ENCODE measurements at regions not wholly inside any gene's neighbourhood (a gene's known extent, or its start where the extent isn't known, plus 50 kb on each side); places are given as distances from the start of the nearest gene placed in this dataset.

- no peaks in the 10 kb centered on the region for H3K36me3 ChIP-seq (ENCODE audit: low read depth, low read length)
- POLR2A ChIA-PET (ENCODE audit: unreplicated experiment), result no interaction called here
- no peak overlapping the region for H3K9ac ChIP-seq (ENCODE audit: low read length)
- no peaks in the 10 kb centered on the region for H3F3A ChIP-seq (ENCODE audit: low read length, unreplicated experiment)
- no TSS peak for BruUV-seq (replicated peaks)
- TF ChIP-seq CTCF (conservative IDR thresholded peaks at IDR 0.05; ENCODE audit: low read depth, low read length) (no peak), EZH2phosphoT487 (IDR thresholded peaks at IDR 0.05; ENCODE audit: borderline replicate concordance, low read length) (no peak), EZH2 (IDR thresholded peaks at IDR 0.05; ENCODE audit: low read length, unreplicated experiment) (no peak)
- H4K20me1 ChIP-seq (ENCODE audit: low read length), result no peaks in the 10 kb centered on the region
- intact Hi-C loops (cut with micrococcal nuclease), result no loop called here
- CTCF ChIA-PET, result no interaction called here
- no peak overlapping the region for H3K4me3 ChIP-seq (ENCODE audit: low read length)
- DNase-seq (no peak), ATAC-seq (no peak)
- H3K79me2 ChIP-seq (ENCODE audit: low read length), result no peaks in the 10 kb centered on the region
- H3K4me2 ChIP-seq (ENCODE audit: low read length), result no peak overlapping the region
- no peaks in the 10 kb centered on the region for H3K9me2 ChIP-seq (replicated peaks; ENCODE audit: low read length)
- H3K27ac ChIP-seq (ENCODE audit: low read length), result no peak overlapping the region
- H3K4me1 ChIP-seq (ENCODE audit: insufficient read depth, low read length), result no peaks in the 10 kb centered on the region
- H3K9me3 ChIP-seq (ENCODE audit: low read length), result no peaks in the 10 kb centered on the region
- 0 out of 2 replicates have a peak, but pooled peaks cover 3% of the 10 kb centered on the region for H3K27me3 ChIP-seq (ENCODE audit: low read length)
- H2AFZ ChIP-seq (ENCODE audit: low read length), result no peak overlapping the region
Measured at GRCh38 chr7:21304808-21305375, 123.0 kb upstream of the SP4 start.

- H3K36me3 ChIP-seq (ENCODE audit: low read depth, low read length), result no peaks in the 10 kb centered on the region
- no peaks in the 10 kb centered on the region for H3K9me3 ChIP-seq (ENCODE audit: low read length)
- H3K79me2 ChIP-seq (ENCODE audit: low read length), result no peaks in the 10 kb centered on the region
- H3K9me2 ChIP-seq (replicated peaks; ENCODE audit: low read length), result no peaks in the 10 kb centered on the region
- no peak overlapping the region for H3K9ac ChIP-seq (ENCODE audit: low read length)
- 0 out of 2 replicates have a peak, but pooled peaks cover 3% of the 10 kb centered on the region for H3K27me3 ChIP-seq (ENCODE audit: low read length)
- no peaks in the 10 kb centered on the region for H3K4me1 ChIP-seq (ENCODE audit: insufficient read depth, low read length)
- DNase-seq (peak; percentile 27), ATAC-seq (no peak)
- no TSS peak for BruUV-seq (replicated peaks)
- H2AFZ ChIP-seq (ENCODE audit: low read length), result no peak overlapping the region
- no peaks in the 10 kb centered on the region for H3F3A ChIP-seq (ENCODE audit: low read length, unreplicated experiment)
- H3K4me3 ChIP-seq (ENCODE audit: low read length), result no peak overlapping the region
- CTCF ChIA-PET, result no interaction called here
- intact Hi-C loops (cut with micrococcal nuclease), result no loop called here
- H4K20me1 ChIP-seq (ENCODE audit: low read length), result no peaks in the 10 kb centered on the region
- no peak for TF ChIP-seq EZH2phosphoT487 (IDR thresholded peaks at IDR 0.05; ENCODE audit: borderline replicate concordance, low read length)
- TF ChIP-seq EZH2 (IDR thresholded peaks at IDR 0.05; ENCODE audit: low read length, unreplicated experiment), result no peak
- TF ChIP-seq CTCF (conservative IDR thresholded peaks at IDR 0.05; ENCODE audit: low read depth, low read length), result no peak
- no peak overlapping the region for H3K4me2 ChIP-seq (ENCODE audit: low read length)
- H3K27ac ChIP-seq (ENCODE audit: low read length), result no peak overlapping the region
- POLR2A ChIA-PET (ENCODE audit: unreplicated experiment), result no interaction called here
Measured at GRCh38 chr7:21305455-21306235, 122.2 kb upstream of the SP4 start.

GRCh38 chr7:21314954-21315353 is 112.9 kb upstream of the SP4 start:
- H4K20me1 ChIP-seq (ENCODE audit: low read length), result no peaks in the 10 kb centered on the region
- DNase-seq, result peak; percentile 4
- H3K27me3 ChIP-seq (ENCODE audit: low read length), result peaks cover 29% of the 10 kb centered on the region
- no peak for TF ChIP-seq EZH2phosphoT487 (IDR thresholded peaks at IDR 0.05; ENCODE audit: borderline replicate concordance, low read length)
- TF ChIP-seq CTCF (conservative IDR thresholded peaks at IDR 0.05; ENCODE audit: low read depth, low read length), result no peak
- TF ChIP-seq EZH2 (IDR thresholded peaks at IDR 0.05; ENCODE audit: low read length, unreplicated experiment), result no peak
- no peaks in the 10 kb centered on the region for H3K79me2 ChIP-seq (ENCODE audit: low read length)
- no peak overlapping the region for H3K4me2 ChIP-seq (ENCODE audit: low read length)
- H3K9me3 ChIP-seq (ENCODE audit: low read length), result no peaks in the 10 kb centered on the region
- no TSS peak for BruUV-seq (replicated peaks)
- H3F3A ChIP-seq (ENCODE audit: low read length, unreplicated experiment), result no peaks in the 10 kb centered on the region
- no peak overlapping the region for H3K4me3 ChIP-seq (ENCODE audit: low read length)
- H2AFZ ChIP-seq (ENCODE audit: low read length), result no peak overlapping the region
- H3K9ac ChIP-seq (ENCODE audit: low read length), result no peak overlapping the region
- H3K4me1 ChIP-seq (ENCODE audit: insufficient read depth, low read length), result no peaks in the 10 kb centered on the region
- ChIA-PET POLR2A (ENCODE audit: unreplicated experiment) (no interaction called here), CTCF (no interaction called here)
- no peaks in the 10 kb centered on the region for H3K36me3 ChIP-seq (ENCODE audit: low read depth, low read length)
- intact Hi-C loops (cut with micrococcal nuclease), result no loop called here
- ATAC-seq, result no peak
- H3K27ac ChIP-seq (ENCODE audit: low read length), result no peak overlapping the region
- H3K9me2 ChIP-seq (replicated peaks; ENCODE audit: low read length), result no peaks in the 10 kb centered on the region
